SK-N-SH treated with all-trans-retinoic acid at 6 μM for 48 hours (cell line): ENCODE measurements at regions not wholly inside any gene's neighbourhood (a gene's known extent, or its start where the extent isn't known, plus 50 kb on each side); places are given as distances from the start of the nearest gene placed in this dataset.

Experiments used
- ATAC-seq: fragments of 200-7000 bp; cut with Tn5 transposase; 3 replicates; pipeline ENCODE4 v1.9.1; 2020; ENCODE audit warnings: mild to moderate bottlenecking, moderate library complexity
- ARNTL ChIP-seq: fragments of 450-650 bp; formaldehyde crosslinking; IDR thresholded peaks from 2 replicates; pipeline ENCODE4 v1.5.0; 2020; ENCODE audit warnings: low read depth, mild to moderate bottlenecking, moderate library complexity, borderline replicate concordance
- BACH2 ChIP-seq: fragments of 250-450 bp; sonication (Bioruptor Pico); IDR thresholded peaks from 2 replicates; pipeline ENCODE4 v1.9.0; 2021; ENCODE audit warnings: mild to moderate bottlenecking, borderline replicate concordance
- CSDC2 ChIP-seq: fragments of 250-450 bp; sonication (Bioruptor Pico); IDR thresholded peaks from 2 replicates; pipeline ENCODE4 v1.5.0; 2020; ENCODE audit warnings: mild to moderate bottlenecking, moderate library complexity
- ESRRG ChIP-seq: fragments of 250-450 bp; sonication (Bioruptor Pico); IDR thresholded peaks from 2 replicates; pipeline ENCODE4 v1.6.1; 2021; ENCODE audit warnings: mild to moderate bottlenecking
- GLIS3 ChIP-seq: fragments of 250-450 bp; sonication (Bioruptor Pico); IDR thresholded peaks from 2 replicates; pipeline ENCODE4 v1.5.0; 2020; ENCODE audit warnings: mild to moderate bottlenecking, moderate library complexity
- ISL1 ChIP-seq: fragments of 250-450 bp; sonication (Bioruptor Pico); IDR thresholded peaks from 2 replicates; pipeline ENCODE4 v2.1.2; 2022; ENCODE audit warnings: mild to moderate bottlenecking, moderate library complexity
- OSR1 ChIP-seq: fragments of 250-450 bp; sonication (Bioruptor Pico); IDR thresholded peaks from 2 replicates; pipeline ENCODE4 v1.8.0; 2022; ENCODE audit warnings: moderate library complexity, mild to moderate bottlenecking, inconsistent platforms
- PPARA ChIP-seq: fragments of 250-450 bp; sonication (Bioruptor Pico); IDR thresholded peaks from 2 replicates; pipeline ENCODE4 v1.5.0; 2020; ENCODE audit warnings: mild to moderate bottlenecking, borderline replicate concordance
- RARB ChIP-seq: fragments of 250-450 bp; sonication (Bioruptor Pico); IDR thresholded peaks from 2 replicates; pipeline ENCODE4 v1.8.0; 2021; ENCODE audit warnings: mild to moderate bottlenecking, moderate library complexity
- SNAI2 ChIP-seq: fragments of 250-450 bp; sonication (Bioruptor Pico); IDR thresholded peaks from 2 replicates; pipeline ENCODE4 v1.5.0; 2020; ENCODE audit warnings: mild to moderate bottlenecking, moderate library complexity
- TCF4 ChIP-seq: fragments of 250-450 bp; sonication (Bioruptor Pico); IDR thresholded peaks from 2 replicates; pipeline ENCODE4 v1.8.0; 2021; ENCODE audit warnings: mild to moderate bottlenecking, moderate library complexity, borderline replicate concordance
- TOX ChIP-seq: fragments of 250-450 bp; sonication (Bioruptor Pico); IDR thresholded peaks from 2 replicates; pipeline ENCODE4 v1.8.0; 2021; ENCODE audit warnings: mild to moderate bottlenecking, moderate library complexity, borderline replicate concordance
- ZC3H10 ChIP-seq: fragments of 250-450 bp; sonication (Bioruptor Pico); IDR thresholded peaks from 2 replicates; pipeline ENCODE4 v1.5.1; 2021; ENCODE audit warnings: mild to moderate bottlenecking, moderate library complexity
- ZFP3 ChIP-seq: fragments of 250-450 bp; sonication (Bioruptor Pico); IDR thresholded peaks from 2 replicates; pipeline ENCODE4 v1.5.0; 2020; ENCODE audit warnings: mild to moderate bottlenecking, moderate library complexity
- ZFP30 ChIP-seq: fragments of 450-650 bp; formaldehyde crosslinking; IDR thresholded peaks from 2 replicates; pipeline ENCODE4 v1.5.0; 2022; ENCODE audit warnings: mild to moderate bottlenecking, moderate library complexity
- ZNF565 ChIP-seq: fragments of 450-650 bp; formaldehyde crosslinking; conservative IDR thresholded peaks from 2 replicates; pipeline ENCODE4 v1.5.0; 2020; ENCODE audit warnings: low read depth, mild to moderate bottlenecking, moderate library complexity
- ZNF70 ChIP-seq: fragments of 450-650 bp; formaldehyde crosslinking; IDR thresholded peaks from 2 replicates; pipeline ENCODE4 v1.5.0; 2020; ENCODE audit warnings: mild to moderate bottlenecking, moderate library complexity
- TF ChIP-seq, protein P1 (sequence below): fragments of 250-450 bp; sonication (Bioruptor Pico); IDR thresholded peaks from 2 replicates; pipeline ENCODE4 v1.5.0; 2020; ENCODE audit warnings: mild to moderate bottlenecking, moderate library complexity
- TF ChIP-seq, protein P2 (sequence below): fragments of 250-450 bp; sonication (Bioruptor Pico); IDR thresholded peaks from 2 replicates; pipeline ENCODE4 v1.8.0; 2021; ENCODE audit warnings: low read depth, mild to moderate bottlenecking, moderate library complexity, borderline replicate concordance
- TF ChIP-seq, protein P3 (sequence below): fragments of 250-450 bp; sonication (Bioruptor Pico); IDR thresholded peaks from 2 replicates; pipeline ENCODE4 v1.5.1; 2021; ENCODE audit warnings: mild to moderate bottlenecking, moderate library complexity
- TF ChIP-seq, protein P4 (sequence below): fragments of 250-450 bp; sonication (Bioruptor Pico); IDR thresholded peaks from 2 replicates; pipeline ENCODE4 v1.5.1; 2020; ENCODE audit warnings: low read depth, mild to moderate bottlenecking, moderate library complexity
- TF ChIP-seq, protein P5 (sequence below): fragments of 250-450 bp; sonication (Bioruptor Pico); IDR thresholded peaks from 2 replicates; pipeline ENCODE4 v1.8.0; 2020; ENCODE audit warnings: mild to moderate bottlenecking, moderate library complexity, borderline replicate concordance

DNA sequence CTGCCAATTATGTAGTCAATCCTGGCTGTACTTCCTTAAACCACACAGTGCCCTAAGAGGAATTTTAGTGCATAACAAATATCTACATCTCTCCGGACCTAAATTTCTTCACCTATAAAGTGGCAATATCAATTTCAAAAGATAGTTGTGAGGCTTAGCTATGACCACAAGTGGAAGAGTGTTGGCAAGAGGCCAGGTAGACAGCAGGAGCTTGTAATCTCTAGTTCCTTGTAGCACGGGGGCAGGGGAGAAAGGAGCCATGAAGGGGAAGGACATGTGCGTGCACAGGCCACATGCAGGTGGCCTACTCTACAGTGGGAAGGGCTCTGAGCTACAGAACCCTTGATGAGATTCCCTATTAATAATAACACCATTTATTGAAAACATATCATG, 269.7 kb downstream of the ABHD5 start (continued):
- TF ChIP-seq TOX (CRISPR knock-in tag) = no peak
- no peak for TF ChIP-seq RARB (CRISPR knock-in tag)
- TF ChIP-seq GLIS3 (CRISPR knock-in tag) = no peak
- TF ChIP-seq, all 23 proteins: peak for 0

DNA sequence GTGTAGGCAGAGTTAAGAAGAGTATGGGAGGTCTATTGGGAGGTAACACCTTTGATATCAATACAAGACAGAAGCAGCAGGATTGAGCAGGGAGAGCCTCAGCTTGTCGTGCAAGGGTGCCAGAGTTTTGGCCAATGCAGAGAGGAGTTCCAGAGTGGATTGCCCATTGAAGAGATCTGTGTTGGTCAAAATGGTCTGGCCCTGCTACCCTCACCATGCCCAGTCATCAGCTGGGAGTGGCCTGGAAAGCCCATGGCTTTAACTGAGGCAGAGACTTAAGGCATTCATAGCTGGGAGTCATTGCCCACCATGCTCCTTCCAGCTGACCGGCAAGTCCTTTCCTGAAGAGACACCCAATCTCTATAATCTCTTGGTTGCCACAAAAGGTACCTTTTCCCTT, 271.3 kb downstream of the ABHD5 start:
- TF ChIP-seq, protein P1, sequence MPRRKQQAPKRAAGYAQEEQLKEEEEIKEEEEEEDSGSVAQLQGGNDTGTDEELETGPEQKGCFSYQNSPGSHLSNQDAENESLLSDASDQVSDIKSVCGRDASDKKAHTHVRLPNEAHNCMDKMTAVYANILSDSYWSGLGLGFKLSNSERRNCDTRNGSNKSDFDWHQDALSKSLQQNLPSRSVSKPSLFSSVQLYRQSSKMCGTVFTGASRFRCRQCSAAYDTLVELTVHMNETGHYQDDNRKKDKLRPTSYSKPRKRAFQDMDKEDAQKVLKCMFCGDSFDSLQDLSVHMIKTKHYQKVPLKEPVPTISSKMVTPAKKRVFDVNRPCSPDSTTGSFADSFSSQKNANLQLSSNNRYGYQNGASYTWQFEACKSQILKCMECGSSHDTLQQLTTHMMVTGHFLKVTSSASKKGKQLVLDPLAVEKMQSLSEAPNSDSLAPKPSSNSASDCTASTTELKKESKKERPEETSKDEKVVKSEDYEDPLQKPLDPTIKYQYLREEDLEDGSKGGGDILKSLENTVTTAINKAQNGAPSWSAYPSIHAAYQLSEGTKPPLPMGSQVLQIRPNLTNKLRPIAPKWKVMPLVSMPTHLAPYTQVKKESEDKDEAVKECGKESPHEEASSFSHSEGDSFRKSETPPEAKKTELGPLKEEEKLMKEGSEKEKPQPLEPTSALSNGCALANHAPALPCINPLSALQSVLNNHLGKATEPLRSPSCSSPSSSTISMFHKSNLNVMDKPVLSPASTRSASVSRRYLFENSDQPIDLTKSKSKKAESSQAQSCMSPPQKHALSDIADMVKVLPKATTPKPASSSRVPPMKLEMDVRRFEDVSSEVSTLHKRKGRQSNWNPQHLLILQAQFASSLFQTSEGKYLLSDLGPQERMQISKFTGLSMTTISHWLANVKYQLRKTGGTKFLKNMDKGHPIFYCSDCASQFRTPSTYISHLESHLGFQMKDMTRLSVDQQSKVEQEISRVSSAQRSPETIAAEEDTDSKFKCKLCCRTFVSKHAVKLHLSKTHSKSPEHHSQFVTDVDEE (CRISPR knock-in tag) = no peak
- TF ChIP-seq PPARA (CRISPR knock-in tag) (no peak), ZC3H10 (CRISPR knock-in tag) (no peak), ZFP30 (CRISPR knock-in tag) (no peak), TCF4 (CRISPR knock-in tag) (no peak), ISL1 (no peak), ZFP3 (CRISPR knock-in tag) (no peak), GLIS3 (CRISPR knock-in tag) (no peak), RARB (CRISPR knock-in tag) (no peak), TOX (CRISPR knock-in tag) (no peak)
- TF ChIP-seq, protein P2, sequence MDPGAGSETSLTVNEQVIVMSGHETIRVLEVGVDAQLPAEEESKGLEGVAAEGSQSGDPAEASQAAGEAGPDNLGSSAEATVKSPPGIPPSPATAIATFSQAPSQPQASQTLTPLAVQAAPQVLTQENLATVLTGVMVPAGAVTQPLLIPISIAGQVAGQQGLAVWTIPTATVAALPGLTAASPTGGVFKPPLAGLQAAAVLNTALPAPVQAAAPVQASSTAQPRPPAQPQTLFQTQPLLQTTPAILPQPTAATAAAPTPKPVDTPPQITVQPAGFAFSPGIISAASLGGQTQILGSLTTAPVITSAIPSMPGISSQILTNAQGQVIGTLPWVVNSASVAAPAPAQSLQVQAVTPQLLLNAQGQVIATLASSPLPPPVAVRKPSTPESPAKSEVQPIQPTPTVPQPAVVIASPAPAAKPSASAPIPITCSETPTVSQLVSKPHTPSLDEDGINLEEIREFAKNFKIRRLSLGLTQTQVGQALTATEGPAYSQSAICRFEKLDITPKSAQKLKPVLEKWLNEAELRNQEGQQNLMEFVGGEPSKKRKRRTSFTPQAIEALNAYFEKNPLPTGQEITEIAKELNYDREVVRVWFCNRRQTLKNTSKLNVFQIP = no peak
- TF ChIP-seq, protein P3, sequence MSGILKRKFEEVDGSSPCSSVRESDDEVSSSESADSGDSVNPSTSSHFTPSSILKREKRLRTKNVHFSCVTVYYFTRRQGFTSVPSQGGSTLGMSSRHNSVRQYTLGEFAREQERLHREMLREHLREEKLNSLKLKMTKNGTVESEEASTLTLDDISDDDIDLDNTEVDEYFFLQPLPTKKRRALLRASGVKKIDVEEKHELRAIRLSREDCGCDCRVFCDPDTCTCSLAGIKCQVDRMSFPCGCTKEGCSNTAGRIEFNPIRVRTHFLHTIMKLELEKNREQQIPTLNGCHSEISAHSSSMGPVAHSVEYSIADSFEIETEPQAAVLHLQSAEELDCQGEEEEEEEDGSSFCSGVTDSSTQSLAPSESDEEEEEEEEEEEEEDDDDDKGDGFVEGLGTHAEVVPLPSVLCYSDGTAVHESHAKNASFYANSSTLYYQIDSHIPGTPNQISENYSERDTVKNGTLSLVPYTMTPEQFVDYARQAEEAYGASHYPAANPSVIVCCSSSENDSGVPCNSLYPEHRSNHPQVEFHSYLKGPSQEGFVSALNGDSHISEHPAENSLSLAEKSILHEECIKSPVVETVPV = no peak
- TF ChIP-seq, protein P4, sequence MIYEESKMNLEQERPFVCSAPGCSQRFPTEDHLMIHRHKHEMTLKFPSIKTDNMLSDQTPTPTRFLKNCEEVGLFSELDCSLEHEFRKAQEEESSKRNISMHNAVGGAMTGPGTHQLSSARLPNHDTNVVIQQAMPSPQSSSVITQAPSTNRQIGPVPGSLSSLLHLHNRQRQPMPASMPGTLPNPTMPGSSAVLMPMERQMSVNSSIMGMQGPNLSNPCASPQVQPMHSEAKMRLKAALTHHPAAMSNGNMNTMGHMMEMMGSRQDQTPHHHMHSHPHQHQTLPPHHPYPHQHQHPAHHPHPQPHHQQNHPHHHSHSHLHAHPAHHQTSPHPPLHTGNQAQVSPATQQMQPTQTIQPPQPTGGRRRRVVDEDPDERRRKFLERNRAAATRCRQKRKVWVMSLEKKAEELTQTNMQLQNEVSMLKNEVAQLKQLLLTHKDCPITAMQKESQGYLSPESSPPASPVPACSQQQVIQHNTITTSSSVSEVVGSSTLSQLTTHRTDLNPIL = no peak
- TF ChIP-seq, protein P5, sequence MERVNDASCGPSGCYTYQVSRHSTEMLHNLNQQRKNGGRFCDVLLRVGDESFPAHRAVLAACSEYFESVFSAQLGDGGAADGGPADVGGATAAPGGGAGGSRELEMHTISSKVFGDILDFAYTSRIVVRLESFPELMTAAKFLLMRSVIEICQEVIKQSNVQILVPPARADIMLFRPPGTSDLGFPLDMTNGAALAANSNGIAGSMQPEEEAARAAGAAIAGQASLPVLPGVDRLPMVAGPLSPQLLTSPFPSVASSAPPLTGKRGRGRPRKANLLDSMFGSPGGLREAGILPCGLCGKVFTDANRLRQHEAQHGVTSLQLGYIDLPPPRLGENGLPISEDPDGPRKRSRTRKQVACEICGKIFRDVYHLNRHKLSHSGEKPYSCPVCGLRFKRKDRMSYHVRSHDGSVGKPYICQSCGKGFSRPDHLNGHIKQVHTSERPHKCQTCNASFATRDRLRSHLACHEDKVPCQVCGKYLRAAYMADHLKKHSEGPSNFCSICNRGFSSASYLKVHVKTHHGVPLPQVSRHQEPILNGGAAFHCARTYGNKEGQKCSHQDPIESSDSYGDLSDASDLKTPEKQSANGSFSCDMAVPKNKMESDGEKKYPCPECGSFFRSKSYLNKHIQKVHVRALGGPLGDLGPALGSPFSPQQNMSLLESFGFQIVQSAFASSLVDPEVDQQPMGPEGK = no peak
- ATAC-seq = no peak

DNA sequence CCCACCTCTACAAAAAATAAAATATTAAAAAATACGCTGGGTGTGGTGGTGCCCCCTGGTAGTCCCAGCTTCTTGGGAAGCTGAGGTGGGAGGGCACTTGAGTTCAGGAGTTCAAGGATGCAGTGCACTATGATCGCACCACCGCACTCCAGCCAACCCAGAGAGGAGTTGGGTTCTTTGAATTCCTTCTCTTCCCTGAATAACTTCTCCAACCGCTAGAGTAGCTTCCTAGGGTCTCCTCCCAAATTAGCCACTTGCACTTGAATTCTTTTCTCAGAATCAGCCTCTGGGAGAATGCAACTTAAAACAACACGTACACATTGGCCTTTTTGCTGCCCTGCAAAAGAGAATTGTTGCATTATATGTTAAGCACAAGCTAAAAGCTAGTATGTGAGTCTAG, 272.5 kb downstream of the ABHD5 start:
- no peak for ATAC-seq
- no peak for TF ChIP-seq OSR1 (CRISPR knock-in tag)
- TF ChIP-seq TOX (CRISPR knock-in tag) = no peak
- TF ChIP-seq ZNF565 (CRISPR knock-in tag) = no peak
- no peak for TF ChIP-seq CSDC2 (CRISPR knock-in tag)
- TF ChIP-seq, protein P2 = no peak
- no peak for TF ChIP-seq ZC3H10 (CRISPR knock-in tag)
- TF ChIP-seq BACH2 = no peak
- no peak for TF ChIP-seq ZFP30 (CRISPR knock-in tag)
- no peak for TF ChIP-seq ESRRG
- no peak for TF ChIP-seq SNAI2 (CRISPR knock-in tag)
- TF ChIP-seq, protein P5 = no peak
- no peak for TF ChIP-seq TCF4 (CRISPR knock-in tag)
- TF ChIP-seq, protein P1 (CRISPR knock-in tag) = no peak
- TF ChIP-seq ARNTL (CRISPR knock-in tag) = no peak
- no peak for TF ChIP-seq GLIS3 (CRISPR knock-in tag)
- TF ChIP-seq ZNF70 (CRISPR knock-in tag) = no peak
- TF ChIP-seq ISL1 = no peak
